DOHH2 (cell line): ENCODE measurements at regions not wholly inside any gene's neighbourhood (a gene's known extent, or its start where the extent isn't known, plus 50 kb on each side); places are given as distances from the start of the nearest gene placed in this dataset.

Experiments used
- H3F3A ChIP-seq: fragments of 200-600 bp; sonication (generic), shearing (Covaris generic); 2 replicates; pipeline ENCODE4 v1.6.0; 2016; ENCODE audit warnings: antibody characterized with exemption, mild to moderate bottlenecking; ENCODE audit not compliant: control insufficient read depth, insufficient read depth
- H3K27ac ChIP-seq: fragments of 200-600 bp; sonication (generic); 2 replicates; pipeline ENCODE4 v1.5.1; 2014; ENCODE audit warnings: low read depth, mild to moderate bottlenecking, low read length, moderate library complexity
- H3K27me3 ChIP-seq: fragments of 200-600 bp; sonication (generic); 2 replicates; pipeline ENCODE4 v1.6.1; 2014; ENCODE audit warnings: mild to moderate bottlenecking, low read length, mixed read lengths; ENCODE audit not compliant: control insufficient read depth
- H3K36me3 ChIP-seq: fragments of 200-600 bp; sonication (generic); 2 replicates; pipeline ENCODE4 v1.6.1; 2014; ENCODE audit warnings: mild to moderate bottlenecking, low read length, moderate library complexity, mixed read lengths; ENCODE audit not compliant: control insufficient read depth
- H3K4me1 ChIP-seq: fragments of 200-600 bp; sonication (generic); 2 replicates; pipeline ENCODE4 v1.6.1; 2014; ENCODE audit warnings: mild to moderate bottlenecking, low read length, mixed read lengths; ENCODE audit not compliant: control insufficient read depth
- H3K4me2 ChIP-seq: fragments of 200-600 bp; sonication (generic); 2 replicates; pipeline ENCODE4 v1.6.0; 2014; ENCODE audit warnings: mild to moderate bottlenecking, low read length, moderate library complexity
- H3K4me3 ChIP-seq: fragments of 200-600 bp; sonication (generic); 2 replicates; pipeline ENCODE4 v1.5.1; 2014; ENCODE audit warnings: mild to moderate bottlenecking, low read length, mixed read lengths
- H3K79me2 ChIP-seq: fragments of 200-600 bp; sonication (generic); 2 replicates; pipeline ENCODE4 v1.6.1; 2014; ENCODE audit warnings: mild to moderate bottlenecking, low read length, mixed read lengths; ENCODE audit not compliant: control insufficient read depth
- H3K9me2 ChIP-seq: fragments of 200-600 bp; sonication (generic); replicated peaks from 2 replicates; pipeline ENCODE4 v1.6.1; 2014; ENCODE audit warnings: mild to moderate bottlenecking, low read length, mixed read lengths; ENCODE audit not compliant: control insufficient read depth
- H3K9me3 ChIP-seq: fragments of 200-600 bp; sonication (generic); 2 replicates; pipeline ENCODE4 v1.6.1; 2014; ENCODE audit warnings: antibody characterized with exemption, low read length, mixed read lengths; ENCODE audit not compliant: control insufficient read depth, insufficient read depth
- H4K20me1 ChIP-seq: fragments of 200-600 bp; sonication (generic); 2 replicates; pipeline ENCODE4 v1.6.0; 2014; ENCODE audit warnings: low read depth, mild to moderate bottlenecking, antibody characterized with exemption, low read length, moderate library complexity; ENCODE audit not compliant: control insufficient read depth, insufficient read depth
- CTCF ChIP-seq: fragments of 200-600 bp; sonication (generic); IDR thresholded peaks from one replicate; pipeline ENCODE4 v1.5.1; 2014; ENCODE audit warnings: antibody characterized with exemption, mild to moderate bottlenecking, low read depth, low read length; ENCODE audit not compliant: poor library complexity, severe bottlenecking
- EZH2phosphoT487 ChIP-seq: fragments of 200-600 bp; sonication (generic); IDR thresholded peaks from 2 replicates; pipeline ENCODE4 v1.6.1; 2017; ENCODE audit warnings: borderline replicate concordance, mild to moderate bottlenecking, antibody characterized with exemption, low read length, moderate library complexity, mixed read lengths

- TF ChIP-seq EZH2phosphoT487: no peak
- Histone ChIP-seq H3K4me2 (no peak overlapping the region), H3K9me3 (no peaks in the 10 kb centered on the region)
Observed at GRCh38 chr4:111982089-111982488, 163.2 kb upstream of the FAM241A start.

GRCh38 chr4:111984169-111984819, 161.0 kb upstream of the FAM241A start:
- Histone ChIP-seq H3F3A (no peaks in the 10 kb centered on the region), H3K9me2 (no peaks in the 10 kb centered on the region), H3K4me3 (no peak overlapping the region), H3K27ac (no peak overlapping the region), H3K4me2 (no peak overlapping the region), H3K36me3 (no peaks in the 10 kb centered on the region), H4K20me1 (no peaks in the 10 kb centered on the region), H3K27me3 (0 out of 2 replicates have a peak, but pooled peaks cover 3% of the 10 kb centered on the region), H3K79me2 (no peaks in the 10 kb centered on the region), H3K9me3 (no peaks in the 10 kb centered on the region), H3K4me1 (no peaks in the 10 kb centered on the region)
- TF ChIP-seq EZH2phosphoT487 (no peak), CTCF (no peak)

More at GRCh38 chr4:111982089-111982488, 163.2 kb upstream of the FAM241A start:
- no peaks in the 10 kb centered on the region for H3K9me2 ChIP-seq
- 0 out of 2 replicates have a peak, but pooled peaks cover 2% of the 10 kb centered on the region for H3K27me3 ChIP-seq
- no peaks in the 10 kb centered on the region for H4K20me1 ChIP-seq
- H3K27ac ChIP-seq: no peak overlapping the region
- H3K36me3 ChIP-seq: no peaks in the 10 kb centered on the region
- H3K4me1 ChIP-seq: no peaks in the 10 kb centered on the region
- H3K4me3 ChIP-seq: no peak overlapping the region
- H3K79me2 ChIP-seq: no peaks in the 10 kb centered on the region
- H3F3A ChIP-seq: no peaks in the 10 kb centered on the region

GRCh38 chr4:111985426-111985825, 159.8 kb upstream of the FAM241A start:
- TF ChIP-seq EZH2phosphoT487 (no peak), CTCF (no peak)
- Histone ChIP-seq H3K4me2 (no peak overlapping the region), H4K20me1 (no peaks in the 10 kb centered on the region), H3K27me3 (0 out of 2 replicates have a peak, but pooled peaks cover 3% of the 10 kb centered on the region), H3K36me3 (no peaks in the 10 kb centered on the region), H3K9me3 (no peaks in the 10 kb centered on the region), H3K4me3 (no peak overlapping the region), H3F3A (no peaks in the 10 kb centered on the region), H3K79me2 (no peaks in the 10 kb centered on the region), H3K27ac (no peak overlapping the region), H3K4me1 (no peaks in the 10 kb centered on the region), H3K9me2 (no peaks in the 10 kb centered on the region)

- TF ChIP-seq CTCF (no peak), EZH2phosphoT487 (no peak)
- no peaks in the 10 kb centered on the region for H3F3A ChIP-seq
- no peaks in the 10 kb centered on the region for H3K9me2 ChIP-seq
- no peaks in the 10 kb centered on the region for H3K9me3 ChIP-seq
- no peaks in the 10 kb centered on the region for H3K79me2 ChIP-seq
- H4K20me1 ChIP-seq: no peaks in the 10 kb centered on the region
- no peak overlapping the region for H3K4me2 ChIP-seq
- peaks cover 3% of the 10 kb centered on the region for H3K4me1 ChIP-seq
- H3K27ac ChIP-seq: no peak overlapping the region
- no peak overlapping the region for H3K4me3 ChIP-seq
- 0 out of 2 replicates have a peak, but pooled peaks cover 3% of the 10 kb centered on the region for H3K27me3 ChIP-seq
- no peaks in the 10 kb centered on the region for H3K36me3 ChIP-seq
Observed at GRCh38 chr4:111986095-111986494, 159.2 kb upstream of the FAM241A start.
